OCI-LY7 (cell line): ENCODE measurements at regions not wholly inside any gene's neighbourhood (a gene's known extent, or its start where the extent isn't known, plus 50 kb on each side); places are given as distances from the start of the nearest gene placed in this dataset. TPM values are rescaled to one million over a fixed set of nuclear protein-coding genes. Genes with fewer than 3 reads are reported as not detected.

Source experiments
- BruUV-seq: library from RNA; stranded (reverse); fragments of 400-500 nt; replicated peaks from 2 replicates; lab custom pipeline; 2021; lab: Mats Ljungman, UMichigan
- CTCF ChIA-PET: fragments of 300-600 bp; sonication (Branson Sonifier 250); formaldehyde crosslinking; loops from one replicate; lab custom pipeline; 2022; ENCODE audit warnings: antibody characterized with exemption; ENCODE audit not compliant: unreplicated experiment; lab: Charles Lee
- POLR2A ChIA-PET: fragments of 300-600 bp; sonication (Branson Sonifier 250); formaldehyde crosslinking; loops from one replicate; lab custom pipeline; 2022; ENCODE audit warnings: antibody characterized with exemption; lab: Charles Lee
- DNase-seq: peaks from one replicate; pipeline ENCODE4 v3.0.0-alpha.2; 2015; ENCODE audit warnings: low spot score
- H2AFZ ChIP-seq: fragments of 200-600 bp; sonication (generic), shearing (Covaris generic); 2 replicates; pipeline ENCODE4 v1.6.1; 2014; ENCODE audit warnings: mild to moderate bottlenecking, antibody characterized with exemption, low read length, moderate library complexity
- H3K27ac ChIP-seq: fragments of 200-600 bp; sonication (generic); 2 replicates; pipeline ENCODE4 v1.5.1; 2014; ENCODE audit warnings: mixed run types, low read depth, mild to moderate bottlenecking, moderate library complexity, low read length, inconsistent platforms; ENCODE audit not compliant: poor library complexity, severe bottlenecking
- H3K36me3 ChIP-seq: fragments of 200-600 bp; sonication (generic); 2 replicates; pipeline ENCODE4 v1.6.1; 2014; ENCODE audit warnings: mild to moderate bottlenecking, antibody characterized with exemption, low read length, moderate library complexity, mixed read lengths; ENCODE audit not compliant: insufficient read depth
- H3K4me1 ChIP-seq: fragments of 200-600 bp; sonication (generic); 2 replicates; pipeline ENCODE4 v1.5.1; 2014; ENCODE audit warnings: mild to moderate bottlenecking, low read length; ENCODE audit not compliant: insufficient read depth, poor library complexity, severe bottlenecking
- H3K4me2 ChIP-seq: fragments of 200-600 bp; sonication (generic); 2 replicates; pipeline ENCODE4 v1.6.1; 2014; ENCODE audit warnings: mild to moderate bottlenecking, low read length
- H3K4me3 ChIP-seq: fragments of 200-600 bp; sonication (generic); 2 replicates; pipeline ENCODE4 v1.5.1; 2014; ENCODE audit warnings: mild to moderate bottlenecking, low read depth, low read length; ENCODE audit not compliant: poor library complexity, severe bottlenecking
- H3K79me2 ChIP-seq: fragments of 200-600 bp; sonication (generic); 2 replicates; pipeline ENCODE4 v1.6.1; 2016; ENCODE audit warnings: low read depth, mild to moderate bottlenecking, low read length, moderate library complexity, mixed read lengths; ENCODE audit not compliant: insufficient read depth
- H3K9me2 ChIP-seq: fragments of 200-600 bp; sonication (generic); 2 replicates; pipeline ENCODE4 v1.6.1; 2016; ENCODE audit warnings: mild to moderate bottlenecking, low read length, mixed read lengths; ENCODE audit not compliant: insufficient read depth
- H3K9me3 ChIP-seq: fragments of 200-600 bp; sonication (generic); 2 replicates; pipeline ENCODE4 v1.6.1; 2014; ENCODE audit warnings: mild to moderate bottlenecking, mixed run types, low read length, mixed read lengths
- H4K20me1 ChIP-seq: fragments of 200-600 bp; sonication (generic); 2 replicates; pipeline ENCODE4 v1.6.1; 2014; ENCODE audit warnings: mild to moderate bottlenecking, antibody characterized with exemption, low read length, moderate library complexity, mixed read lengths; ENCODE audit not compliant: insufficient read depth
- CTCF ChIP-seq: fragments of 200-600 bp; sonication (generic); conservative IDR thresholded peaks from 2 replicates; pipeline ENCODE4 v1.5.1; 2014; ENCODE audit warnings: mild to moderate bottlenecking, antibody characterized with exemption, low read length, moderate library complexity, mixed read lengths
- EZH2phosphoT487 ChIP-seq: fragments of 200-600 bp; sonication (generic); IDR thresholded peaks from 2 replicates; pipeline ENCODE4 v1.6.1; 2018; ENCODE audit warnings: low read depth, borderline replicate concordance, mild to moderate bottlenecking, mixed run types, antibody characterized with exemption, low read length, moderate library complexity, mixed read lengths
- intact Hi-C: fragments of 100-400 bp; cut with micrococcal nuclease; formaldehyde crosslinking; loops from one replicate; pipeline ENCODE4 v1.10.0; 2022; ENCODE audit not compliant: unreplicated experiment
- small RNA-seq: library from RNA; depleted of rRNA; stranded (forward); fragments of <200 nt; gene quantifications from one replicate; pipeline ENCODE3, GENCODE V24; 2014

GRCh38 chr5:73996151-73996755, 370.3 kb downstream of the ARHGEF28 start:
- TF ChIP-seq CTCF = no peak
- no peak for TF ChIP-seq EZH2phosphoT487
- no peaks in the 10 kb centered on the region for H3K4me1 ChIP-seq
- ChIA-PET POLR2A (interaction anchor here (1.2 kb wide), 1 partner anchor 74 kb away, joined by 3 read pairs; no protein-coding TSS in a partner anchor), CTCF (no interaction called here)
- H3K9me2 ChIP-seq = no peaks in the 10 kb centered on the region
- BruUV-seq = no TSS peak
- no peaks in the 10 kb centered on the region for H3K9me3 ChIP-seq
- H3K4me2 ChIP-seq = no peak overlapping the region
- no peaks in the 10 kb centered on the region for H4K20me1 ChIP-seq
- no peak overlapping the region for H3K27ac ChIP-seq
- no peak for DNase-seq
- no peak overlapping the region for H3K4me3 ChIP-seq
- H3K79me2 ChIP-seq = no peaks in the 10 kb centered on the region
- H3K36me3 ChIP-seq = no peaks in the 10 kb centered on the region
- intact Hi-C loops = no loop called here
- no peak overlapping the region for H2AFZ ChIP-seq

- Histone ChIP-seq H3K9me2 (no peaks in the 10 kb centered on the region), H3K36me3 (no peaks in the 10 kb centered on the region), H3K4me2 (no peak overlapping the region), H3K4me3 (no peak overlapping the region), H3K27ac (no peak overlapping the region), H3K79me2 (no peaks in the 10 kb centered on the region), H4K20me1 (no peaks in the 10 kb centered on the region), H2AFZ (no peak overlapping the region), H3K4me1 (no peaks in the 10 kb centered on the region), H3K9me3 (no peaks in the 10 kb centered on the region)
- CTCF ChIA-PET = no interaction called here
- TF ChIP-seq CTCF (no peak), EZH2phosphoT487 (no peak)
- intact Hi-C loops = no loop called here
- POLR2A ChIA-PET = no interaction called here
- no peak for DNase-seq
- no TSS peak for BruUV-seq
These were observed 369.0 kb downstream of the ARHGEF28 start for GRCh38 chr5:73994963-73995362.

Small RNA genes in the stretch of these regions (small RNA-seq; reads per million reads assigned to genes)
- gene RN7SL814P = not detected
